A673 (cell line): ENCODE measurements at regions not wholly inside any gene's neighbourhood (a gene's known extent, or its start where the extent isn't known, plus 50 kb on each side); places are given as distances from the start of the nearest gene placed in this dataset.

Experiments used
- BruUV-seq: library from RNA; stranded (reverse); fragments of 400-500 nt; replicated peaks from 2 replicates; lab custom pipeline; 2021; lab: Mats Ljungman, UMichigan
- CTCF ChIA-PET: fragments of 300-600 bp; sonication (Branson Sonifier 250); formaldehyde crosslinking; loops from one replicate; lab custom pipeline; 2022; ENCODE audit warnings: antibody characterized with exemption; lab: Charles Lee
- POLR2A ChIA-PET: fragments of 300-600 bp; sonication (Branson Sonifier 250); formaldehyde crosslinking; loops from one replicate; lab custom pipeline; 2022; ENCODE audit warnings: antibody characterized with exemption; ENCODE audit not compliant: low non-redundant PET; lab: Charles Lee
- DNase-seq: peaks from one replicate; pipeline ENCODE4 v3.0.0-alpha.2; 2015; ENCODE audit warnings: low spot score
- H3K27ac ChIP-seq: fragments of 200-600 bp; sonication (generic); 2 replicates; pipeline ENCODE4 v1.5.1; 2016; ENCODE audit warnings: mixed run types, low read depth, mild to moderate bottlenecking, mixed read lengths, antibody characterized with exemption, low read length; ENCODE audit not compliant: poor library complexity, severe bottlenecking
- H3K27me3 ChIP-seq: fragments of 200-600 bp; sonication (generic); replicated peaks from 2 replicates; pipeline ENCODE4 v1.6.1; 2017; ENCODE audit warnings: mixed run types, low read depth, mild to moderate bottlenecking, mixed read lengths, antibody characterized with exemption, low read length; ENCODE audit not compliant: insufficient read depth, poor library complexity
- H3K36me3 ChIP-seq: fragments of 200-600 bp; sonication (generic); 2 replicates; pipeline ENCODE4 v1.6.1; 2016; ENCODE audit warnings: mixed run types, mild to moderate bottlenecking, mixed read lengths, antibody characterized with exemption, low read length; ENCODE audit not compliant: insufficient read depth, poor library complexity, severe bottlenecking
- H3K4me1 ChIP-seq: fragments of 200-600 bp; sonication (generic); 2 replicates; pipeline ENCODE4 v1.6.1; 2017; ENCODE audit warnings: mixed run types, mild to moderate bottlenecking, mixed read lengths, antibody characterized with exemption, low read length; ENCODE audit not compliant: insufficient read depth, poor library complexity, severe bottlenecking
- H3K4me3 ChIP-seq: fragments of 200-600 bp; sonication (generic); 2 replicates; pipeline ENCODE4 v1.5.1; 2016; ENCODE audit warnings: low read depth, mixed run types, mild to moderate bottlenecking, mixed read lengths, low read length; ENCODE audit not compliant: poor library complexity, severe bottlenecking
- H3K9me3 ChIP-seq: fragments of 200-600 bp; sonication (generic); 2 replicates; pipeline ENCODE4 v1.6.1; 2016; ENCODE audit warnings: mixed run types, low read depth, mild to moderate bottlenecking, mixed read lengths, antibody characterized with exemption, low read length; ENCODE audit not compliant: poor library complexity, severe bottlenecking
- EZH2 ChIP-seq: fragments of 200-600 bp; sonication (generic); IDR thresholded peaks from 2 replicates; pipeline ENCODE4 v1.6.1; 2017; ENCODE audit warnings: borderline replicate concordance, low read depth, mild to moderate bottlenecking, mixed read lengths, antibody characterized with exemption, low read length; ENCODE audit not compliant: poor library complexity, severe bottlenecking
- intact Hi-C: fragments of 100-400 bp; cut with micrococcal nuclease; formaldehyde crosslinking; loops from one replicate; pipeline ENCODE4 v1.10.0; 2022; ENCODE audit not compliant: unreplicated experiment
- TF ChIP-seq, protein P1 (sequence below): fragments of 300-800, 200-600 bp; sonication (generic); conservative IDR thresholded peaks from 2 replicates; pipeline ENCODE4 v1.5.1; 2017; ENCODE audit warnings: low read depth, mild to moderate bottlenecking, antibody characterized with exemption, low read length, moderate library complexity, mixed read lengths

GRCh38 chr5:30607301-30607894, 586.1 kb upstream of the CDH6 start:
- POLR2A ChIA-PET, result no interaction called here
- DNase-seq, result no peak
- H3K27ac ChIP-seq, result no peak overlapping the region
- H3K4me3 ChIP-seq, result no peak overlapping the region
- BruUV-seq, result no TSS peak
- no peaks in the 10 kb centered on the region for H3K36me3 ChIP-seq
- no peaks in the 10 kb centered on the region for H3K9me3 ChIP-seq
- H3K4me1 ChIP-seq, result peaks cover 9% of the 10 kb centered on the region
- no peak for TF ChIP-seq EZH2
- TF ChIP-seq, protein P1, sequence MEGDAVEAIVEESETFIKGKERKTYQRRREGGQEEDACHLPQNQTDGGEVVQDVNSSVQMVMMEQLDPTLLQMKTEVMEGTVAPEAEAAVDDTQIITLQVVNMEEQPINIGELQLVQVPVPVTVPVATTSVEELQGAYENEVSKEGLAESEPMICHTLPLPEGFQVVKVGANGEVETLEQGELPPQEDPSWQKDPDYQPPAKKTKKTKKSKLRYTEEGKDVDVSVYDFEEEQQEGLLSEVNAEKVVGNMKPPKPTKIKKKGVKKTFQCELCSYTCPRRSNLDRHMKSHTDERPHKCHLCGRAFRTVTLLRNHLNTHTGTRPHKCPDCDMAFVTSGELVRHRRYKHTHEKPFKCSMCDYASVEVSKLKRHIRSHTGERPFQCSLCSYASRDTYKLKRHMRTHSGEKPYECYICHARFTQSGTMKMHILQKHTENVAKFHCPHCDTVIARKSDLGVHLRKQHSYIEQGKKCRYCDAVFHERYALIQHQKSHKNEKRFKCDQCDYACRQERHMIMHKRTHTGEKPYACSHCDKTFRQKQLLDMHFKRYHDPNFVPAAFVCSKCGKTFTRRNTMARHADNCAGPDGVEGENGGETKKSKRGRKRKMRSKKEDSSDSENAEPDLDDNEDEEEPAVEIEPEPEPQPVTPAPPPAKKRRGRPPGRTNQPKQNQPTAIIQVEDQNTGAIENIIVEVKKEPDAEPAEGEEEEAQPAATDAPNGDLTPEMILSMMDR, result no peak
- CTCF ChIA-PET, result no interaction called here
- no peaks in the 10 kb centered on the region for H3K27me3 ChIP-seq
- intact Hi-C loops, result no loop called here

DNA sequence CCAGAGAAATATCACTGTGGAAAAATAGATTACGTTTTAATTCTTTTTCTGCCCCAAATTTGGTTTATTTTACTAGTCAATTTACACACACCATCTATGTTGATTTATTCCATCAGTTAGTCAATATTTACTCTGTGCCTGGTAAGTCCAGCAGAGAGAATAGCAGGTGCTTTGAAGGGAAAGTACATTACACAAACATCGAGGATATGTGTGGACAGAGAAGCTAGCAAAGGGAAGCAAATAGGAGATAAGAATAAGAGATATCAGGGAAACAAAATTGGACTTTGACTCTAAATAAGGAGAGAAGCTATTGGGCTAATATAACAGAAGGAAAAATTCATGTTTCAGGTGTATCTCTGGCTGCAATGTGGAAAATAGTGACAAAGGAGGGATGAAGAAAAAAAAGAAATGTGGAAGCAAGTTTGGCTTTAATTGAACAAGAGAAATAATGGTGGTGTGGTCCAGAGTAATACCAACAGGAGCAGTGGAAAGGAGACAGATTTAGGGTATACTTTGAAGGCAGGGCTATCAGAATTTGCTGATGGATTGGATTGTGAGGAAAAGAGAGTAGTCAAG, 587.7 kb upstream of the CDH6 start:
- Histone ChIP-seq H3K27ac (no peak overlapping the region), H3K9me3 (no peaks in the 10 kb centered on the region), H3K4me1 (peaks cover 9% of the 10 kb centered on the region), H3K4me3 (no peak overlapping the region), H3K27me3 (no peaks in the 10 kb centered on the region), H3K36me3 (no peaks in the 10 kb centered on the region)
- no peak for TF ChIP-seq EZH2
- TF ChIP-seq, protein P1, result no peak
- no peak for DNase-seq
- intact Hi-C loops, result no loop called here
- ChIA-PET CTCF (no interaction called here), POLR2A (no interaction called here)
- no TSS peak for BruUV-seq

GRCh38 chr5:30604648-30605262, 588.7 kb upstream of the CDH6 start:
- DNase-seq, result peak; percentile 56
- Histone ChIP-seq H3K27ac (no peak overlapping the region), H3K36me3 (no peaks in the 10 kb centered on the region), H3K9me3 (no peaks in the 10 kb centered on the region), H3K4me3 (no peak overlapping the region), H3K4me1 (peaks cover 9% of the 10 kb centered on the region), H3K27me3 (no peaks in the 10 kb centered on the region)
- CTCF ChIA-PET, result no interaction called here
- BruUV-seq, result no TSS peak
- intact Hi-C loops, result no loop called here
- POLR2A ChIA-PET, result no interaction called here
- TF ChIP-seq EZH2, result no peak
- TF ChIP-seq, protein P1, result no peak
